DND-41 (cell line): ENCODE measurements at regions not wholly inside any gene's neighbourhood (a gene's known extent, or its start where the extent isn't known, plus 50 kb on each side); places are given as distances from the start of the nearest gene placed in this dataset.

Experiments used
- ATAC-seq: fragments of 200-7000 bp; cut with Tn5 transposase; 3 replicates; pipeline ENCODE4 v1.9.1; 2021; ENCODE audit warnings: low read depth; ENCODE audit not compliant: insufficient read depth
- DNase-seq: peaks from one replicate; pipeline ENCODE4 v3.0.0-alpha.2; 2020
- H2AFZ ChIP-seq: 2 replicates; pipeline ENCODE4 v1.6.0; 2012; ENCODE audit warnings: low read depth, low read length
- H3K27ac ChIP-seq: 2 replicates; pipeline ENCODE4 v1.5.1; 2012; ENCODE audit warnings: low read length, inconsistent platforms
- H3K27me3 ChIP-seq: fragments of 200-600 bp; sonication (generic); 2 replicates; pipeline ENCODE4 v1.6.0; 2012; ENCODE audit warnings: low read length, mild to moderate bottlenecking, inconsistent platforms; ENCODE audit not compliant: insufficient read depth, poor library complexity
- H3K36me3 ChIP-seq: 2 replicates; pipeline ENCODE4 v1.5.1; 2012; ENCODE audit warnings: low read length, inconsistent platforms; ENCODE audit not compliant: insufficient read depth
- H3K4me1 ChIP-seq: 2 replicates; pipeline ENCODE4 v1.5.1; 2012; ENCODE audit warnings: mild to moderate bottlenecking, low read length; ENCODE audit not compliant: insufficient read depth
- H3K4me2 ChIP-seq: 2 replicates; pipeline ENCODE4 v1.6.0; 2012; ENCODE audit warnings: mild to moderate bottlenecking, moderate library complexity, low read length, inconsistent platforms; ENCODE audit not compliant: insufficient read depth
- H3K4me3 ChIP-seq, 2 experiments: fragments of 200-600 bp in 1 of 2; shearing (Covaris generic) in 1 of 2; 2 replicates each; pipeline ENCODE4 v1.5.1; 2012 to 2016; ENCODE audit warnings: inconsistent platforms in 2 of 2, low read length in 2 of 2, mild to moderate bottlenecking in 2 of 2, low read depth in 1 of 2, moderate library complexity in 1 of 2
- H3K79me2 ChIP-seq: 2 replicates; pipeline ENCODE4 v1.6.0; 2012; ENCODE audit warnings: low read length, inconsistent platforms; ENCODE audit not compliant: insufficient read depth
- H3K9ac ChIP-seq: 2 replicates; pipeline ENCODE4 v1.6.0; 2012; ENCODE audit warnings: low read depth, mild to moderate bottlenecking, inconsistent platforms, low read length, moderate library complexity
- H3K9me3 ChIP-seq: 2 replicates; pipeline ENCODE4 v1.5.1; 2012; ENCODE audit warnings: low read length, moderate library complexity, mild to moderate bottlenecking, inconsistent platforms; ENCODE audit not compliant: insufficient read depth, severe bottlenecking
- H4K20me1 ChIP-seq: 2 replicates; pipeline ENCODE4 v1.6.0; 2012; ENCODE audit warnings: low read length; ENCODE audit not compliant: insufficient read depth
- CTCF ChIP-seq: IDR thresholded peaks from 2 replicates; pipeline ENCODE4 v1.5.1; 2012; ENCODE audit warnings: borderline replicate concordance, low read length, moderate library complexity, mild to moderate bottlenecking; ENCODE audit not compliant: poor library complexity, severe bottlenecking; ENCODE audit errors: extremely low read depth
- EZH2 ChIP-seq: IDR thresholded peaks from 3 replicates; pipeline ENCODE4 v1.6.1; 2012; ENCODE audit warnings: borderline replicate concordance, low read depth, mild to moderate bottlenecking, moderate library complexity, low read length, inconsistent platforms; ENCODE audit not compliant: severe bottlenecking

GRCh38 chr13:57918086-57918485 lies 286.5 kb downstream of the PCDH17 start:
- H3K27me3 ChIP-seq = no peaks in the 10 kb centered on the region
- no peaks in the 10 kb centered on the region for H4K20me1 ChIP-seq
- H3K4me3 ChIP-seq = no peak overlapping the region
- no peaks in the 10 kb centered on the region for H3K36me3 ChIP-seq
- no peaks in the 10 kb centered on the region for H3K79me2 ChIP-seq
- H3K4me2 ChIP-seq = no peak overlapping the region
- H3K27ac ChIP-seq = no peak overlapping the region
- H3K9me3 ChIP-seq = no peaks in the 10 kb centered on the region
- TF ChIP-seq CTCF = no peak
- no peak for TF ChIP-seq EZH2
- ATAC-seq (no peak), DNase-seq (no peak)
- no peaks in the 10 kb centered on the region for H3K4me1 ChIP-seq
- no peak overlapping the region for H3K9ac ChIP-seq
- no peak overlapping the region for H2AFZ ChIP-seq

- no peaks in the 10 kb centered on the region for H3K9me3 ChIP-seq
- no peak overlapping the region for H3K4me2 ChIP-seq
- DNase-seq = no peak
- H3K27me3 ChIP-seq = no peaks in the 10 kb centered on the region
- no peaks in the 10 kb centered on the region for H4K20me1 ChIP-seq
- TF ChIP-seq CTCF (no peak), EZH2 (no peak)
- no peak overlapping the region for H3K4me3 ChIP-seq
- no peak for ATAC-seq
- no peaks in the 10 kb centered on the region for H3K36me3 ChIP-seq
- H3K79me2 ChIP-seq = no peaks in the 10 kb centered on the region
- no peaks in the 10 kb centered on the region for H3K4me1 ChIP-seq
- no peak overlapping the region for H2AFZ ChIP-seq
- H3K9ac ChIP-seq = no peak overlapping the region
- no peak overlapping the region for H3K27ac ChIP-seq
Measured at GRCh38 chr13:57918913-57919312, 287.4 kb downstream of the PCDH17 start.

- no peak for DNase-seq
Measured at GRCh38 chr13:57925250-57925649, 293.7 kb downstream of the PCDH17 start.

More at GRCh38 chr13:57925250-57925649, 293.7 kb downstream of the PCDH17 start:
- TF ChIP-seq EZH2 (no peak), CTCF (no peak)
- Histone ChIP-seq H3K4me1 (no peaks in the 10 kb centered on the region), H3K9me3 (no peaks in the 10 kb centered on the region), H3K4me3 (no peak overlapping the region), H3K27me3 (no peaks in the 10 kb centered on the region), H3K79me2 (no peaks in the 10 kb centered on the region), H2AFZ (no peak overlapping the region), H3K4me2 (no peak overlapping the region), H3K27ac (no peak overlapping the region), H4K20me1 (no peaks in the 10 kb centered on the region), H3K9ac (no peak overlapping the region), H3K36me3 (no peaks in the 10 kb centered on the region)
- ATAC-seq = no peak
